Heart left ventricle (tissue), 16 donors: ENCODE measurements at regions not wholly inside any gene's neighbourhood (a gene's known extent, or its start where the extent isn't known, plus 50 kb on each side); places are given as distances from the start of the nearest gene placed in this dataset.

ENCODE experiments used
- ATAC-seq, 4 donors: fragments of 200-7000 bp; cut with Tn5 transposase; one replicate each; pipeline ENCODE4 v1.9.1; 2020 to 2022; ENCODE audit warnings: moderate library complexity in 4 of 4, mild to moderate bottlenecking in 3 of 4, moderate number of reproducible peaks in 1 of 4
- DNase-seq, 5 donors: peaks; one replicate each; pipeline ENCODE4 v3.0.0-alpha.2; 2020
- H3K27ac ChIP-seq, 12 donors: fragments of 200-600 bp; sonication (generic) in 4 of 12; one replicate each; pipeline versions ENCODE4 v1.5.0 to v1.8.0; 2016 to 2022; ENCODE audit warnings: mild to moderate bottlenecking in 2 of 12
- H3K27me3 ChIP-seq, 9 donors: fragments of 200-600 bp; sonication (generic) in 2 of 9; one replicate each; pipeline versions ENCODE4 v1.5.1 to v1.8.0; 2016 to 2022; ENCODE audit warnings: mild to moderate bottlenecking in 3 of 9
- H3K36me3 ChIP-seq, 9 donors: fragments of 200-600 bp; sonication (generic) in 2 of 9; one replicate each; pipeline versions ENCODE4 v1.5.0 to v1.8.0; 2018 to 2022; ENCODE audit warnings: mild to moderate bottlenecking in 2 of 9
- H3K4me1 ChIP-seq, 12 donors: fragments of 200-600 bp; sonication (generic) in 4 of 12; one replicate each; pipeline versions ENCODE4 v1.5.0 to v1.8.0; 2016 to 2022; ENCODE audit warnings: mild to moderate bottlenecking in 3 of 12
- H3K4me3 ChIP-seq, 12 donors: fragments of 200-600 bp; sonication (generic) in 4 of 12; one replicate each; pipeline versions ENCODE4 v1.5.0 to v1.8.0; 2017 to 2022; ENCODE audit warnings: mild to moderate bottlenecking in 9 of 12, moderate library complexity in 4 of 12
- H3K9me3 ChIP-seq, 12 donors: fragments of 200-600 bp; sonication (generic) in 4 of 12; one replicate each; pipeline versions ENCODE4 v1.5.0 to v1.8.0; 2016 to 2022; ENCODE audit warnings: mild to moderate bottlenecking in 1 of 12
- CTCF ChIP-seq, 12 donors: fragments of 200-600 bp; sonication (generic) in 4 of 12; IDR thresholded peaks; one replicate each; pipeline versions ENCODE4 v1.5.0 to v1.8.0; 2018 to 2022; ENCODE audit warnings: antibody characterized with exemption in 12 of 12, mild to moderate bottlenecking in 5 of 12
- POLR2A ChIP-seq, 2 donors: fragments of 450-650 bp; IDR thresholded peaks; one replicate each; pipeline ENCODE4 v1.6.1; 2017; ENCODE audit warnings: antibody characterized with exemption in 2 of 2, mild to moderate bottlenecking in 2 of 2, moderate library complexity in 2 of 2
- WGBS, 4 donors: extraction: QIAGEN DNeasy Blood & Tissue Kit in 2 of 4; methylation state at CpG; one replicate each; pipeline versions ENCODE4 v1.1.5 to v1.1.7; 2013 to 2018; 5-methylcytosine and 5-hydroxymethylcytosine counted together
- intact Hi-C, 10 donors: fragments of 100-400 bp; cut with DNase I; formaldehyde crosslinking; loops; one replicate each; pipeline versions ENCODE4 v1.11.1 to v1.14.2; 2022
- donor health status: ischemic (EF 13 %, LVEDD 7.1; RV severe dilation, severe dysfunction).
- donor health status: healthy with polysubstance abuse.
- donor health status: DM: no; HTN: yes; CAD: no.
- donor health status: DM: no; HTN: no; CAD: no.
- donor health status: ischemic (EF 25% LVEDD 6.9; RV normal size, moderate dysfunction).
- donor health status: ischemic (EF 25% LVEDD 5.7; RV mildly dilated, moderate dysfunction).
- donor health status: healthy.
- donor health status: DM: yes; HTN: yes; CAD: no.
- donor health status: ischemic (EF 35%, LVEDD 5.7; RV mildly dilated, moderate dysfunction).
- donor health status: nonischemic (EF 11% LVEDD 7.7; RV severe dilation, severe dysfunction).
- donor health status: DM: yes; HTN: yes; CAD: no.
- donor health status: PGD.
- donor health status: ischemic (EF 29% LVEDD 5.4; RV normal size, mild dysfunction).
- donor health status: nonischemic (EF 23%, LVEDD 6.1; RV moderate dilation, normal function).

GRCh38 chrX:142671036-142671435 lies 354.7 kb upstream of the SPANXN4 start:
- Histone ChIP-seq H3K9me3 (peaks cover 0 to 18% (median 0%) of the 10 kb centered on the region in 12 donors), H3K4me1 (no peaks in the 10 kb centered on the region), H3K4me3 (no peak overlapping the region), H3K27me3 (no peaks in the 10 kb centered on the region), H3K27ac (no peak overlapping the region), H3K36me3 (no peaks in the 10 kb centered on the region)
- intact Hi-C loops, result no loop called here
- TF ChIP-seq POLR2A (IDR thresholded peaks at IDR 0.05), result no peak
- TF ChIP-seq CTCF (IDR thresholded peaks at IDR 0.05), result no peak
- no peak for ATAC-seq
- WGBS, 4 donors, result 65 to 86% (median 72%) methylated on average over 1 of the region's 1 CpG
- no peak for DNase-seq

GRCh38 chrX:142663330-142664095 lies 362.2 kb upstream of the SPANXN4 start:
- Histone ChIP-seq H3K9me3 (peaks cover 0 to 14% (median 0%) of the 10 kb centered on the region in 12 donors), H3K27me3 (no peaks in the 10 kb centered on the region), H3K4me1 (no peaks in the 10 kb centered on the region), H3K27ac (no peak overlapping the region), H3K4me3 (no peak overlapping the region), H3K36me3 (no peaks in the 10 kb centered on the region)
- intact Hi-C loops, result no loop called here
- TF ChIP-seq POLR2A (IDR thresholded peaks at IDR 0.05) (no peak), CTCF (IDR thresholded peaks at IDR 0.05) (no peak)
- no peak for DNase-seq
- 33 to 51% (median 41%) methylated on average over 3 of the region's 3 CpGs for WGBS, 4 donors
- ATAC-seq, result no peak

- Histone ChIP-seq H3K9me3 (peaks cover 0 to 5% (median 0%) of the 10 kb centered on the region in 12 donors), H3K4me3 (no peak overlapping the region), H3K27ac (no peak overlapping the region), H3K36me3 (no peaks in the 10 kb centered on the region), H3K27me3 (no peaks in the 10 kb centered on the region), H3K4me1 (no peaks in the 10 kb centered on the region)
- DNase-seq (no peak), ATAC-seq (no peak)
- intact Hi-C loops, result no loop called here
- WGBS, 4 donors, result 70 to 83% (median 74%) methylated on average over 6 of the region's 6 CpGs
- TF ChIP-seq CTCF (IDR thresholded peaks at IDR 0.05), result no peak
- TF ChIP-seq POLR2A (IDR thresholded peaks at IDR 0.05), result no peak
Measured at GRCh38 chrX:142661696-142662095, 364.0 kb upstream of the SPANXN4 start.

GRCh38 chrX:142655507-142655906 lies 370.2 kb upstream of the SPANXN4 start:
- no peak overlapping the region for H3K27ac ChIP-seq
- no peak overlapping the region for H3K4me3 ChIP-seq
- H3K4me1 ChIP-seq, result no peaks in the 10 kb centered on the region
- H3K27me3 ChIP-seq, result no peaks in the 10 kb centered on the region
- H3K36me3 ChIP-seq, result no peaks in the 10 kb centered on the region
- WGBS, 4 donors, result 63 to 66% (median 64%) methylated on average over 2 of the region's 2 CpGs
- no peaks in the 10 kb centered on the region for H3K9me3 ChIP-seq
- DNase-seq (no peak), ATAC-seq (no peak)
- TF ChIP-seq CTCF (IDR thresholded peaks at IDR 0.05), result no peak
- TF ChIP-seq POLR2A (IDR thresholded peaks at IDR 0.05), result no peak
- intact Hi-C loops, result no loop called here
